Tibial nerve (tissue), 4 donors: ENCODE measurements at regions not wholly inside any gene's neighbourhood (a gene's known extent, or its start where the extent isn't known, plus 50 kb on each side); places are given as distances from the start of the nearest gene placed in this dataset.
A peak's percentile ranks its signal among the peaks of the same experiment; 100 is the strongest.

Experiments
- CTCF ChIP-seq, 5 experiments: fragments of 200-600 bp in 3 of 5; fragments of 450-650 bp in 2 of 5; sonication (generic) in 3 of 5; IDR thresholded peaks; one replicate each; pipeline ENCODE4 v1.5.1; 2016 to 2019; ENCODE audit warnings: antibody characterized with exemption in 5 of 5, mild to moderate bottlenecking in 3 of 5, moderate library complexity in 2 of 5
- EP300 ChIP-seq, 2 donors: sonication (generic); formaldehyde crosslinking; IDR thresholded peaks; one replicate each; pipeline ENCODE4 v1.6.1; 2017; ENCODE audit warnings: antibody characterized with exemption in 2 of 2, mild to moderate bottlenecking in 1 of 2
- POLR2A ChIP-seq, 2 donors: fragments of 450-650 bp; IDR thresholded peaks; one replicate each; pipeline ENCODE4 v1.6.1; 2017; ENCODE audit warnings: antibody characterized with exemption in 2 of 2, mild to moderate bottlenecking in 2 of 2, moderate library complexity in 2 of 2

GRCh38 chr5:25544652-25545249, 900.0 kb upstream of the CDH10 start:
- TF ChIP-seq CTCF (IDR thresholded peaks at IDR 0.05) (peak in 2 of 5 experiments; percentile 37 to 39), EP300 (IDR thresholded peaks at IDR 0.05) (no peak), POLR2A (IDR thresholded peaks at IDR 0.05) (no peak)
